HG03432 (cell line): ENCODE measurements at regions not wholly inside any gene's neighbourhood (a gene's known extent, or its start where the extent isn't known, plus 50 kb on each side); places are given as distances from the start of the nearest gene placed in this dataset.

Experiments
- ATAC-seq: cut with Tn5 transposase; IDR thresholded peaks from one replicate; pipeline ENCODE4 v1.9.1; 2021; ENCODE audit warnings: mild to moderate bottlenecking, moderate library complexity; ENCODE audit not compliant: unreplicated experiment

GRCh38 chr4:138032222-138032621 is 209.9 kb downstream of the SLC7A11 start:
- no peak for ATAC-seq

GRCh38 chr4:138030375-138030774 is 211.8 kb downstream of the SLC7A11 start:
- no peak for ATAC-seq

GRCh38 chr4:138028923-138029322 is 213.2 kb downstream of the SLC7A11 start:
- ATAC-seq: no peak

GRCh38 chr4:138021139-138021830 is 220.9 kb downstream of the SLC7A11 start:
- no peak for ATAC-seq

- ATAC-seq: no peak
Observed at GRCh38 chr4:138014590-138015288, 227.4 kb downstream of the SLC7A11 start.

- ATAC-seq: no peak
Observed at GRCh38 chr4:138013625-138014024, 228.5 kb downstream of the SLC7A11 start.

- peak; percentile 88 for ATAC-seq
Observed at GRCh38 chr4:138010639-138011038, 231.5 kb downstream of the SLC7A11 start.

GRCh38 chr4:138007572-138007971 is 234.6 kb downstream of the SLC7A11 start:
- ATAC-seq: no peak

- ATAC-seq: no peak
Observed at GRCh38 chr4:138005486-138005885, 236.7 kb downstream of the SLC7A11 start.

GRCh38 chr4:138003248-138003647 is 238.9 kb downstream of the SLC7A11 start:
- peak; percentile 100 for ATAC-seq

GRCh38 chr4:137998666-137999429 is 243.3 kb downstream of the SLC7A11 start:
- no peak for ATAC-seq

GRCh38 chr4:137997496-137997895 is 244.7 kb downstream of the SLC7A11 start:
- ATAC-seq: no peak

GRCh38 chr4:137994853-137995252 is 247.3 kb downstream of the SLC7A11 start:
- no peak for ATAC-seq

- ATAC-seq: no peak
Observed at GRCh38 chr4:137993232-137993631, 248.9 kb downstream of the SLC7A11 start.

- ATAC-seq: no peak
Observed at GRCh38 chr4:137981277-137981676, 260.9 kb downstream of the SLC7A11 start.

GRCh38 chr4:137980641-137981040 is 261.5 kb downstream of the SLC7A11 start:
- no peak for ATAC-seq

- ATAC-seq: no peak
Observed at GRCh38 chr4:137979938-137980337, 262.2 kb downstream of the SLC7A11 start.

- ATAC-seq: no peak
Observed at GRCh38 chr4:137968956-137969678, 273.0 kb downstream of the SLC7A11 start.

GRCh38 chr4:137967480-137968190 is 274.5 kb downstream of the SLC7A11 start:
- no peak for ATAC-seq

GRCh38 chr4:137966504-137966903 is 275.6 kb downstream of the SLC7A11 start:
- ATAC-seq: no peak
